GM21717 (cell line): ENCODE measurements at regions not wholly inside any gene's neighbourhood (a gene's known extent, or its start where the extent isn't known, plus 50 kb on each side); places are given as distances from the start of the nearest gene placed in this dataset.
"Not testable (repeated sequence)": the region's sequence is repeated elsewhere in the genome, so short reads cannot be mapped to it uniquely, and the experiment has no call there.

Experiments used
- ATAC-seq: cut with Tn5 transposase; IDR thresholded peaks from one replicate; pipeline ENCODE4 v1.9.1; 2021; ENCODE audit warnings: mild to moderate bottlenecking, moderate library complexity; ENCODE audit not compliant: unreplicated experiment

- ATAC-seq: no peak
Measured at GRCh38 chr15:31579976-31580375, 253.3 kb downstream of the KLF13 start.

- no peak for ATAC-seq
Measured at GRCh38 chr15:31584195-31584594, 257.6 kb downstream of the KLF13 start.

GRCh38 chr15:31585240-31585639, 258.6 kb downstream of the KLF13 start:
- no peak for ATAC-seq

GRCh38 chr15:31586841-31587240, 260.2 kb downstream of the KLF13 start:
- no peak for ATAC-seq

GRCh38 chr15:31587583-31587982, 260.9 kb downstream of the KLF13 start:
- ATAC-seq: no peak

GRCh38 chr15:31590609-31591008, 264.0 kb downstream of the KLF13 start:
- ATAC-seq: no peak

- ATAC-seq: no peak
Measured at GRCh38 chr15:31591908-31592307, 265.3 kb downstream of the KLF13 start.

- no peak for ATAC-seq
Measured at GRCh38 chr15:31597466-31597865, 270.8 kb downstream of the KLF13 start.

GRCh38 chr15:31598620-31599019, 272.0 kb downstream of the KLF13 start:
- no peak for ATAC-seq

- ATAC-seq: no peak
Measured at GRCh38 chr15:31605467-31605931, 278.9 kb downstream of the KLF13 start.

GRCh38 chr15:31606194-31606669, 279.6 kb downstream of the KLF13 start:
- ATAC-seq: no peak

GRCh38 chr15:31606931-31607497, 280.4 kb downstream of the KLF13 start:
- no peak for ATAC-seq

GRCh38 chr15:31607656-31608055, 281.0 kb downstream of the KLF13 start:
- ATAC-seq: no peak

- ATAC-seq: no peak
Measured at GRCh38 chr15:31609258-31609681, 282.6 kb downstream of the KLF13 start.

GRCh38 chr15:31609906-31610305, 283.3 kb downstream of the KLF13 start:
- no peak for ATAC-seq

GRCh38 chr15:31615643-31616415, 289.2 kb downstream of the KLF13 start:
- no peak for ATAC-seq

GRCh38 chr15:31623297-31623696, 296.7 kb downstream of the KLF13 start:
- not testable (repeated sequence) for ATAC-seq

- not testable (repeated sequence) for ATAC-seq
Measured at GRCh38 chr15:31624115-31624514, 297.5 kb downstream of the KLF13 start.

GRCh38 chr15:31635715-31636114, 309.1 kb downstream of the KLF13 start:
- not testable (repeated sequence) for ATAC-seq

GRCh38 chr15:31636911-31637310, 310.3 kb downstream of the KLF13 start:
- not testable (repeated sequence) for ATAC-seq

- not testable (repeated sequence) for ATAC-seq
Measured at GRCh38 chr15:31643955-31644354, 317.3 kb downstream of the KLF13 start.

- not testable (repeated sequence) for ATAC-seq
Measured at GRCh38 chr15:31644761-31645160, 318.1 kb downstream of the KLF13 start.
